BJ (cell line): ENCODE measurements at regions not wholly inside any gene's neighbourhood (a gene's known extent, or its start where the extent isn't known, plus 50 kb on each side); places are given as distances from the start of the nearest gene placed in this dataset.

Experiments
- CTCF ChIA-PET: fragments of 350-600 bp; formaldehyde crosslinking; extraction: SDS; loops from one replicate; lab custom pipeline; 2021; ENCODE audit warnings: antibody characterized with exemption, inconsistent platforms; lab: Yijun Ruan, JAX
- POLR2A ChIA-PET: fragments of 300-600 bp; sonication (Branson Sonifier 250); formaldehyde crosslinking; extraction: SDS; loops from one replicate; lab custom pipeline; 2021; ENCODE audit warnings: antibody characterized with exemption; lab: Charles Lee
- DNase-seq: peaks from one replicate; pipeline ENCODE4 v3.0.0-alpha.2; 2011; ENCODE audit warnings: low read depth
- H3K27me3 ChIP-seq: 2 replicates; pipeline ENCODE4 v1.6.0; 2011; ENCODE audit warnings: low read length; ENCODE audit not compliant: control insufficient read depth, insufficient read depth
- H3K36me3 ChIP-seq: 2 replicates; pipeline ENCODE4 v1.5.1; 2011; ENCODE audit warnings: low read length; ENCODE audit not compliant: control insufficient read depth, insufficient read depth
- H3K4me3 ChIP-seq: 2 replicates; pipeline ENCODE4 v1.5.1; 2011; ENCODE audit warnings: low read depth, mild to moderate bottlenecking, control low read depth, low read length
- CTCF ChIP-seq: IDR thresholded peaks from 2 replicates; pipeline ENCODE4 v1.5.1; 2011; ENCODE audit warnings: low read depth, mild to moderate bottlenecking, control low read depth, inconsistent platforms, low read length, moderate library complexity; ENCODE audit not compliant: insufficient read depth

GRCh38 chr7:25894002-25894901 is 257.7 kb upstream of the NFE2L3 start:
- H3K4me3 ChIP-seq: no peak overlapping the region
- POLR2A ChIA-PET: no interaction called here
- CTCF ChIA-PET: interaction anchor here (0.6 to 7.4 kb wide), 16 partner anchors 7 to 772 kb away, joined by 3 to 145 read pairs (median 5); no protein-coding TSS in a partner anchor
- TF ChIP-seq CTCF: no peak
- no peaks in the 10 kb centered on the region for H3K36me3 ChIP-seq
- H3K27me3 ChIP-seq: peaks cover 9% of the 10 kb centered on the region
- DNase-seq: no peak

DNA sequence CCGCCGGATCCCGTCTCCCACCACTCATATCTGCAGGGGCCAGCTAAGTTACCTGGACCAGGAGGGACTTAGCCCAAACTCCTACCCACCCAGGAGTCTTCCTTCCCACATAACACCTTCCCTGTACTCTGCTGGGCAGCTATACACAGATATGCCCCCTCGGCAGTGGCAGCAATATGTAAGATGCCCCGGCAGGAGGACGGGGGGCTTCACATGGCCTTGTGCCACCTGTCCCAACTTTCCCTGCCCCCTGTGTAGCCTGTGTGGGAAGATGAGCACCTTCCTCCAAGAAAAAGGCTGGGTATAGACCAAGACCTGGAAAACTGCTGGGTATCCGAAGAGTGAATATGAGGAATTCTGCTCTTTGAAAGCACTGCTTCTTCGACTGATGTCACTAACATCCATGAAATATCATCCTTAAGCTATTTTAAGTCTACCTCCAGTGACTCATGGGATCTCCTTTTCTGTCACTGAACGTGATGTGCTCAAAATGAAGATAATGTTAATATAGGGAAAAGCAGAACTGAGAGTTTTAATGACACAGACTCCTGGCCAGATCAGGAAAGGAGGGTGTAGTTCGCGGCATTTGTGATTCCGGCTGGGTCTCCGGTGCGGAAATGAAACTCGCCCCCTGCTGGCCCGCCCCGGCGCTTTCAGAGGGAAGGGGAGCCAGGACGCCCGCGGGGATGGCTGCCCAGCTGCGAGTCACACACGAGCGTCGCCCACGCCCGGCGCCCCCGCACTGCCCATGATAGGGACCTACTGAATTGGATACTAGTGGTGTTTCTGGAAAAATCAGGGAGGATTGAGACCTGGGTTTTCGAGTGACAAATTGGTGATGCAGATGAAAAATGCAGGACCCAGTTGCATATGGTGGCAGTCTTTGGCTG is 256.9 kb upstream of the NFE2L3 start:
- Histone ChIP-seq H3K27me3 (peaks cover 6% of the 10 kb centered on the region), H3K4me3 (no peak overlapping the region), H3K36me3 (no peaks in the 10 kb centered on the region)
- ChIA-PET POLR2A (no interaction called here), CTCF (interaction anchor here (0.6 to 7.4 kb wide), 21 partner anchors 13 to 1249 kb away, joined by 3 to 145 read pairs (median 4); partner anchors contain the start of gene HOXA5)
- DNase-seq: no peak
- peak; percentile 86 for TF ChIP-seq CTCF

- POLR2A ChIA-PET: no interaction called here
Measured at GRCh38 chr7:25895792-25896171, 256.2 kb upstream of the NFE2L3 start.

DNA sequence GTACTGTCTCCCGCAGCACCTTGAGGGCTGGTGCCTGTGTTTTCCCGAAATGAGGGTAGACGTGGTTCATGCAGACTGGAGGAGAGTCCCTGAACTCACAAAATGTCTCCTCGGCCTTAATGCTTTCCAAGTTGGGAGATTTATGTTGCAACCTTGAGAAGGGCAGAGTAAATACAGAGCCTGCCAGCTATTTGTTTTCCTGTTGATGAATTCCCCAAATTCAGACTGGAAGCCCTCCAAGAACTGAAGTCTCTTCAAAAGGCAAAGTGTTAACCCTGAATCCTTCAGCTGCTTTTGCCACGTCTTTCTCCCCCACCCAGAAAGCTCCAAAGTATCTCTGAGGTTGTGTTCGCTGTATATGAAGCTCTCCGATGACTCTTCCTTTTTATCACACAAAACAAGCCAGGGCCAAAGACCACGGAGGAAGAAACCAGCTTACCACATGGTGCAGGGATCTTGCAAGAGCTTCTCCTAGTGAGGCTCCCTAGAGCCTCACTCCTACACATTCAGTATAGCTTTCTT is 254.7 kb upstream of the NFE2L3 start:
- ChIA-PET POLR2A (no interaction called here), CTCF (interaction anchor here (0.6 to 7.4 kb wide), 9 partner anchors 10 to 1254 kb away, joined by 3 to 145 read pairs (median 3); no protein-coding TSS in a partner anchor)
- DNase-seq: no peak
- no peak for TF ChIP-seq CTCF
- no peak overlapping the region for H3K4me3 ChIP-seq
- no peaks in the 10 kb centered on the region for H3K36me3 ChIP-seq
- H3K27me3 ChIP-seq: peaks cover 4% of the 10 kb centered on the region

More at GRCh38 chr7:25895792-25896171, 256.2 kb upstream of the NFE2L3 start:
- no peak for DNase-seq
- Histone ChIP-seq H3K4me3 (no peak overlapping the region), H3K27me3 (peaks cover 6% of the 10 kb centered on the region), H3K36me3 (no peaks in the 10 kb centered on the region)
- no peak for TF ChIP-seq CTCF
- CTCF ChIA-PET: interaction anchor here (0.6 to 7.4 kb wide), 13 partner anchors 12 to 1248 kb away, joined by 3 to 145 read pairs (median 3); partner anchors contain the start of gene HOXA5
